ENCODE measurements at regions not wholly inside any gene's neighbourhood (a gene's known extent, or its start where the extent isn't known, plus 50 kb on each side); places are given as distances from the start of the nearest gene placed in this dataset.

DNA sequence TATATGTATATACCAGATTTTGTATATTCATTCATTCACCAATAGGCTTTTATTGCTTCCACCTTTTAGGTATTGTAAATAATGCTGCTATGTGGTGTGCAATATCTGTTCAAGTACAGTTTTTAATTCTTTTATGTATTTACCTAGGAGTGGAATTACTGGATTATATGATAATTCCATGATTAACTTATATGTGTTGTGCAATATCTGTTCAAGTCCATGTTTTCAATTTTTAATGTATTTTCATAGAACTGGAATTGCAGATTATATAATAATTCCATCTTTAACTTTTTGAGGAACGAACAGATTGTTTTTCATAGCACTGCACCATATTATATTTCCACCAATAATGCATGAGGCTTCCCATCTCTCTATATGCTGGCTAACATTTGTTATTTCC lies 50.6 kb upstream of the L3MBTL4 start:
- Mint-ChIP-seq H3K27ac (no peak overlapping the region), H3K36me3 (ENCODE audit: low read depth) (no peaks in the 10 kb centered on the region), H3K9me3 (peaks cover 47% of the 10 kb centered on the region), H3K4me1 (ENCODE audit: low read depth) (no peaks in the 10 kb centered on the region), H3K4me3 (no peak overlapping the region), H3K27me3 (ENCODE audit: insufficient read depth) (no peaks in the 10 kb centered on the region)
- TF ChIP-seq, protein P1, sequence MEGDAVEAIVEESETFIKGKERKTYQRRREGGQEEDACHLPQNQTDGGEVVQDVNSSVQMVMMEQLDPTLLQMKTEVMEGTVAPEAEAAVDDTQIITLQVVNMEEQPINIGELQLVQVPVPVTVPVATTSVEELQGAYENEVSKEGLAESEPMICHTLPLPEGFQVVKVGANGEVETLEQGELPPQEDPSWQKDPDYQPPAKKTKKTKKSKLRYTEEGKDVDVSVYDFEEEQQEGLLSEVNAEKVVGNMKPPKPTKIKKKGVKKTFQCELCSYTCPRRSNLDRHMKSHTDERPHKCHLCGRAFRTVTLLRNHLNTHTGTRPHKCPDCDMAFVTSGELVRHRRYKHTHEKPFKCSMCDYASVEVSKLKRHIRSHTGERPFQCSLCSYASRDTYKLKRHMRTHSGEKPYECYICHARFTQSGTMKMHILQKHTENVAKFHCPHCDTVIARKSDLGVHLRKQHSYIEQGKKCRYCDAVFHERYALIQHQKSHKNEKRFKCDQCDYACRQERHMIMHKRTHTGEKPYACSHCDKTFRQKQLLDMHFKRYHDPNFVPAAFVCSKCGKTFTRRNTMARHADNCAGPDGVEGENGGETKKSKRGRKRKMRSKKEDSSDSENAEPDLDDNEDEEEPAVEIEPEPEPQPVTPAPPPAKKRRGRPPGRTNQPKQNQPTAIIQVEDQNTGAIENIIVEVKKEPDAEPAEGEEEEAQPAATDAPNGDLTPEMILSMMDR (IDR thresholded peaks at IDR 0.05) = no peak
- DNase-seq = no peak

DNA sequence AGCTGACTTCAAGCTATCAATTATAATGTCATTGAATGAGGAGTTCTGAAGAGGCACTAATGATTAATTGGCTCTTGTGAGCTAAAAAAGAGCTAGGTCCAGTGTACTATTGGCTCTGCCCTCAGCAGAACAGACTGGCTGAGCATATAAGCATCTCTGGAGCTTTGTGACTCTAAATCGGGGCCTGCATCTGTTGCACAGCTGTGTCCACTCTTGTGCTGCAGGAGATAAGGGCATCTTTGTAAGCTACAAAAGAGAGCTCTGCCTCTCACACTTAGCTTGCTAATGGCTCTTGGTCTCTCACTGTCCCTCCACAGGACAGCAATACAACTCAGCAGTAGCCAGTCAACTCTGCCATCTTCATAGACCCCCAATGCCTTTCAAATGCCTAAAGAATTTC lies 61.5 kb upstream of the L3MBTL4 start:
- H3K36me3 Mint-ChIP-seq (ENCODE audit: low read depth) = 0 out of 2 replicates have a peak, but pooled peaks cover 7% of the 10 kb centered on the region
- no peaks in the 10 kb centered on the region for H3K27me3 Mint-ChIP-seq (ENCODE audit: insufficient read depth)
- H3K4me3 Mint-ChIP-seq = no peak overlapping the region
- H3K27ac Mint-ChIP-seq = no peak overlapping the region
- TF ChIP-seq, protein P1 (IDR thresholded peaks at IDR 0.05) = no peak
- DNase-seq = no peak
- H3K9me3 Mint-ChIP-seq = peaks cover 47% of the 10 kb centered on the region
- no peaks in the 10 kb centered on the region for H3K4me1 Mint-ChIP-seq (ENCODE audit: low read depth)

DNA sequence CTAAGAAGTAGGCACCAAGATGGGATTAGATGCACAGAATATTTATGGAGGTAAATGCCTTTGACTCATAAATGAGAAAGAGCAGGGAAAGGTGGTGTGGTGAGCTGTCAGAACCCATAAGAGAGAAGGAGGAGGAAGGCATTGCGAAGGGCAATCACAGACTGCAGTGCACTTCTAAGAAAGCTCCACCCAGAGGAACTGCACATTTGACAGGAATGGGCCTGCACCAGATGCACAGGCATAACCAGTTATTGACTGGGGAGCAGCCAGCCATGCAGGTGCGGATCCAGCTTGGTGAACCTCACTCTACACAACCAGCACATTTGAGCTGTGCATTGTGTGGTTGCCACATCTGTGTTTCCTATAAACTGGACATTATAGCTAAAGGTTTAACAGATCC lies 62.2 kb upstream of the L3MBTL4 start:
- H3K36me3 Mint-ChIP-seq (ENCODE audit: low read depth) = 0 out of 2 replicates have a peak, but pooled peaks cover under 1% of the 10 kb centered on the region
- H3K27ac Mint-ChIP-seq = no peak overlapping the region
- no peaks in the 10 kb centered on the region for H3K4me1 Mint-ChIP-seq (ENCODE audit: low read depth)
- H3K27me3 Mint-ChIP-seq (ENCODE audit: insufficient read depth) = no peaks in the 10 kb centered on the region
- peaks cover 45% of the 10 kb centered on the region for H3K9me3 Mint-ChIP-seq
- DNase-seq = no peak
- TF ChIP-seq, protein P1 (IDR thresholded peaks at IDR 0.05) = no peak
- H3K4me3 Mint-ChIP-seq = no peak overlapping the region

DNA sequence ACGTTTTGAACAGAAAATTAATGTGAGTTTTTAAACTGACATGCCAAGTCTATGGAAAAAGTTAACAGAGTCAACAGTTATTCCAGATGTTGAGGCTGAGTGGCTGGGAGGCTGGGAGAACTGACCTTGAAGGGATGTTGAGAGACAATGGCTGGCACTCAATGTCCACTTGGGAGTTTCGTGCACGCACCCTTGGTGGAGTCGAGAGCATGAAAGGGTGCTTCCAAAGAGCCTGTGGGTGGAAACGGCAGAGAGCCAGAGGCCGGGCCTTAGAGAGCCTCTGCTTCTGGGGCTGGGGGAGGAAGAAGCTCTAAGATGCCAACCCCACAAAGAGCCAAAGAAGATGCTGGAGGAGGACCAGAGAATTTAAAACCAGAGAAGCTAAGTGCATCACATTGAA lies 63.4 kb upstream of the L3MBTL4 start:
- H3K27ac Mint-ChIP-seq = no peak overlapping the region
- H3K9me3 Mint-ChIP-seq = peaks cover 40% of the 10 kb centered on the region
- H3K4me3 Mint-ChIP-seq = no peak overlapping the region
- no peaks in the 10 kb centered on the region for H3K36me3 Mint-ChIP-seq (ENCODE audit: low read depth)
- H3K27me3 Mint-ChIP-seq (ENCODE audit: insufficient read depth) = no peaks in the 10 kb centered on the region
- no peak for DNase-seq
- no peaks in the 10 kb centered on the region for H3K4me1 Mint-ChIP-seq (ENCODE audit: low read depth)
- TF ChIP-seq, protein P1 (IDR thresholded peaks at IDR 0.05) = no peak

DNA sequence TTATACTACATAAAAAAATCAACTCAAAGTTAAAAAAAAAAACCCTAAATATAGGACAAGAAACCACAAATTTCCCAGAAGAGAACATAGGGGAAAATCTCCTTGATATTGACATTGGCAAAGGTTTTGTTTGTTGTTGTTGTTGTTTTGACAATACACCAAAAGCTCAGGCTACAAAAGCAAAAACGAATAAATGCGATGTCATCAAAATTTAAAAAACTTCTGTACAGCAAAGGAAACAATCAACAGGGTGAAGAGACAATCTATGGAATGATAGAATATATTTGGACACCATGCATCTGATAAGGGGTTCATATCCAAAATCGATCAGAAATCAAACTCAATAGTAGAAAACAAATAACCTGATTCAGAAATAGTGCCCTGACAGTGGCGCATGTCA lies 65.0 kb upstream of the L3MBTL4 start:
- no peaks in the 10 kb centered on the region for H3K27me3 Mint-ChIP-seq (ENCODE audit: insufficient read depth)
- H3K4me3 Mint-ChIP-seq = no peak overlapping the region
- TF ChIP-seq, protein P1 (IDR thresholded peaks at IDR 0.05) = no peak
- H3K4me1 Mint-ChIP-seq (ENCODE audit: low read depth) = no peaks in the 10 kb centered on the region
- no peak for DNase-seq
- peaks cover 42% of the 10 kb centered on the region for H3K9me3 Mint-ChIP-seq
- no peaks in the 10 kb centered on the region; the same call in 1 of the 2 replicates for H3K36me3 Mint-ChIP-seq (ENCODE audit: low read depth)
- no peak overlapping the region for H3K27ac Mint-ChIP-seq
